ENCODE measurements at regions not wholly inside any gene's neighbourhood (a gene's known extent, or its start where the extent isn't known, plus 50 kb on each side); places are given as distances from the start of the nearest gene placed in this dataset.
A peak's percentile ranks its signal among the peaks of the same experiment; 100 is the strongest.
"Not testable (repeated sequence)": the region's sequence is repeated elsewhere in the genome, so short reads cannot be mapped to it uniquely, and the experiment has no call there.

GRCh38 chr6:60384614-60385013 lies 1901.4 kb downstream of the KHDRBS2 start:
- H3K4me2 ChIP-seq (ENCODE audit: low read length); H2BK15ac ChIP-seq (replicated peaks; ENCODE audit: low read depth); H3K4me1 ChIP-seq (ENCODE audit: control insufficient read depth, low read depth, low read length); H3K4me3 ChIP-seq (ENCODE audit: low read length); H2AK5ac ChIP-seq (ENCODE audit: low read length); H3K79me2 ChIP-seq (ENCODE audit: control insufficient read depth, insufficient read depth, low read length); H3K56ac ChIP-seq (ENCODE audit: low read length); H3K4ac ChIP-seq (ENCODE audit: low read depth, low read length); H3K27ac ChIP-seq (ENCODE audit: low read depth, low read length); H2BK5ac ChIP-seq (ENCODE audit: low read length); H4K8ac ChIP-seq (ENCODE audit: low read depth, low read length); H4K5ac ChIP-seq (ENCODE audit: low read length); H3K36me3 ChIP-seq (ENCODE audit: control insufficient read depth, insufficient read depth, low read length); H3K9ac ChIP-seq (ENCODE audit: low read length); DNase-seq; H3K79me1 ChIP-seq (ENCODE audit: low read length); H3K18ac ChIP-seq (ENCODE audit: low read length); H3K27me3 ChIP-seq (ENCODE audit: insufficient read depth, low read length, poor library complexity); H3K23ac ChIP-seq (ENCODE audit: low read length); H2BK120ac ChIP-seq (ENCODE audit: low read depth, low read length): not testable (repeated sequence)
- no CpG with 5 or more reads among the region's 6 CpGs for WGBS (ENCODE audit: extremely low coverage, insufficient coverage, low lambda C conversion rate)

GRCh38 chr6:60382771-60383170 lies 1903.3 kb downstream of the KHDRBS2 start:
- H3K36me3 ChIP-seq (ENCODE audit: control insufficient read depth, insufficient read depth, low read length); H4K8ac ChIP-seq (ENCODE audit: low read depth, low read length); H3K27ac ChIP-seq (ENCODE audit: low read depth, low read length); H3K27me3 ChIP-seq (ENCODE audit: insufficient read depth, low read length, poor library complexity); H2BK5ac ChIP-seq (ENCODE audit: low read length); H3K79me2 ChIP-seq (ENCODE audit: control insufficient read depth, insufficient read depth, low read length); H3K9ac ChIP-seq (ENCODE audit: low read length); H3K4ac ChIP-seq (ENCODE audit: low read depth, low read length); H3K4me2 ChIP-seq (ENCODE audit: low read length); H2BK15ac ChIP-seq (replicated peaks; ENCODE audit: low read depth); H3K79me1 ChIP-seq (ENCODE audit: low read length); H3K56ac ChIP-seq (ENCODE audit: low read length); H4K5ac ChIP-seq (ENCODE audit: low read length); H3K23ac ChIP-seq (ENCODE audit: low read length); DNase-seq; H2BK120ac ChIP-seq (ENCODE audit: low read depth, low read length); H2AK5ac ChIP-seq (ENCODE audit: low read length); H3K4me3 ChIP-seq (ENCODE audit: low read length); H3K4me1 ChIP-seq (ENCODE audit: control insufficient read depth, low read depth, low read length): not testable (repeated sequence)
- peak overlapping the region; percentile 18 for H3K18ac ChIP-seq (ENCODE audit: low read length)
- WGBS (ENCODE audit: extremely low coverage, insufficient coverage, low lambda C conversion rate), result no CpG with 5 or more reads among the region's 5 CpGs

- H3K79me1 ChIP-seq (ENCODE audit: low read length); H2BK5ac ChIP-seq (ENCODE audit: low read length); H4K8ac ChIP-seq (ENCODE audit: low read depth, low read length); H3K18ac ChIP-seq (ENCODE audit: low read length); H3K23ac ChIP-seq (ENCODE audit: low read length); H3K79me2 ChIP-seq (ENCODE audit: control insufficient read depth, insufficient read depth, low read length); H3K27ac ChIP-seq (ENCODE audit: low read depth, low read length); H3K4ac ChIP-seq (ENCODE audit: low read depth, low read length); H4K5ac ChIP-seq (ENCODE audit: low read length); H3K36me3 ChIP-seq (ENCODE audit: control insufficient read depth, insufficient read depth, low read length); H3K9ac ChIP-seq (ENCODE audit: low read length); H3K27me3 ChIP-seq (ENCODE audit: insufficient read depth, low read length, poor library complexity); H3K4me1 ChIP-seq (ENCODE audit: control insufficient read depth, low read depth, low read length); H2BK15ac ChIP-seq (replicated peaks; ENCODE audit: low read depth); H2BK120ac ChIP-seq (ENCODE audit: low read depth, low read length); H3K4me3 ChIP-seq (ENCODE audit: low read length); H2AK5ac ChIP-seq (ENCODE audit: low read length); H3K56ac ChIP-seq (ENCODE audit: low read length); H3K4me2 ChIP-seq (ENCODE audit: low read length); DNase-seq: not testable (repeated sequence)
- WGBS (ENCODE audit: extremely low coverage, insufficient coverage, low lambda C conversion rate), result no CpG with 5 or more reads among the region's 1 CpG
Measured at GRCh38 chr6:60374078-60374477, 1911.9 kb downstream of the KHDRBS2 start.

GRCh38 chr6:60367800-60368199 lies 1918.2 kb downstream of the KHDRBS2 start:
- H2BK120ac ChIP-seq (ENCODE audit: low read depth, low read length); H2BK5ac ChIP-seq (ENCODE audit: low read length); H3K23ac ChIP-seq (ENCODE audit: low read length); DNase-seq; H3K27me3 ChIP-seq (ENCODE audit: insufficient read depth, low read length, poor library complexity); H4K5ac ChIP-seq (ENCODE audit: low read length); H3K4ac ChIP-seq (ENCODE audit: low read depth, low read length); H3K18ac ChIP-seq (ENCODE audit: low read length); H3K79me2 ChIP-seq (ENCODE audit: control insufficient read depth, insufficient read depth, low read length); H2BK15ac ChIP-seq (replicated peaks; ENCODE audit: low read depth); H3K27ac ChIP-seq (ENCODE audit: low read depth, low read length); H3K4me1 ChIP-seq (ENCODE audit: control insufficient read depth, low read depth, low read length); H3K4me3 ChIP-seq (ENCODE audit: low read length); H4K8ac ChIP-seq (ENCODE audit: low read depth, low read length); H3K9ac ChIP-seq (ENCODE audit: low read length); H3K56ac ChIP-seq (ENCODE audit: low read length); H3K36me3 ChIP-seq (ENCODE audit: control insufficient read depth, insufficient read depth, low read length); H3K79me1 ChIP-seq (ENCODE audit: low read length); H2AK5ac ChIP-seq (ENCODE audit: low read length); H3K4me2 ChIP-seq (ENCODE audit: low read length): not testable (repeated sequence)
- no CpG with 5 or more reads among the region's 5 CpGs for WGBS (ENCODE audit: extremely low coverage, insufficient coverage, low lambda C conversion rate)

GRCh38 chr6:60365901-60366300 lies 1920.1 kb downstream of the KHDRBS2 start:
- H3K27me3 ChIP-seq (ENCODE audit: insufficient read depth, low read length, poor library complexity); H3K36me3 ChIP-seq (ENCODE audit: control insufficient read depth, insufficient read depth, low read length); H4K5ac ChIP-seq (ENCODE audit: low read length); H3K56ac ChIP-seq (ENCODE audit: low read length); H3K4ac ChIP-seq (ENCODE audit: low read depth, low read length); H3K79me1 ChIP-seq (ENCODE audit: low read length); H2BK15ac ChIP-seq (replicated peaks; ENCODE audit: low read depth); H3K18ac ChIP-seq (ENCODE audit: low read length); H3K23ac ChIP-seq (ENCODE audit: low read length); H4K8ac ChIP-seq (ENCODE audit: low read depth, low read length); H2BK5ac ChIP-seq (ENCODE audit: low read length); H3K4me3 ChIP-seq (ENCODE audit: low read length); H3K79me2 ChIP-seq (ENCODE audit: control insufficient read depth, insufficient read depth, low read length); DNase-seq; H3K4me2 ChIP-seq (ENCODE audit: low read length); H3K9ac ChIP-seq (ENCODE audit: low read length); H3K4me1 ChIP-seq (ENCODE audit: control insufficient read depth, low read depth, low read length); H2AK5ac ChIP-seq (ENCODE audit: low read length); H3K27ac ChIP-seq (ENCODE audit: low read depth, low read length); H2BK120ac ChIP-seq (ENCODE audit: low read depth, low read length): not testable (repeated sequence)

- not testable (repeated sequence) for H3K4me2 ChIP-seq (ENCODE audit: low read length); H2BK15ac ChIP-seq (replicated peaks; ENCODE audit: low read depth); H3K79me2 ChIP-seq (ENCODE audit: control insufficient read depth, insufficient read depth, low read length); H3K27ac ChIP-seq (ENCODE audit: low read depth, low read length); H3K79me1 ChIP-seq (ENCODE audit: low read length); H3K4ac ChIP-seq (ENCODE audit: low read depth, low read length); DNase-seq; H3K9ac ChIP-seq (ENCODE audit: low read length); H3K18ac ChIP-seq (ENCODE audit: low read length); H4K5ac ChIP-seq (ENCODE audit: low read length); H4K8ac ChIP-seq (ENCODE audit: low read depth, low read length); H3K4me1 ChIP-seq (ENCODE audit: control insufficient read depth, low read depth, low read length); H3K36me3 ChIP-seq (ENCODE audit: control insufficient read depth, insufficient read depth, low read length); H3K27me3 ChIP-seq (ENCODE audit: insufficient read depth, low read length, poor library complexity); H3K4me3 ChIP-seq (ENCODE audit: low read length); H2AK5ac ChIP-seq (ENCODE audit: low read length); H2BK120ac ChIP-seq (ENCODE audit: low read depth, low read length); H3K23ac ChIP-seq (ENCODE audit: low read length); H2BK5ac ChIP-seq (ENCODE audit: low read length); H3K56ac ChIP-seq (ENCODE audit: low read length)
Measured at GRCh38 chr6:60342411-60343008, 1943.5 kb downstream of the KHDRBS2 start.
